WTC11 (cell line): ENCODE measurements at regions not wholly inside any gene's neighbourhood (a gene's known extent, or its start where the extent isn't known, plus 50 kb on each side); places are given as distances from the start of the nearest gene placed in this dataset.
A peak's percentile ranks its signal among the peaks of the same experiment; 100 is the strongest.

Experiments used
- ATAC-seq: fragments of 200-7000 bp; cut with Tn5 transposase; 2 replicates; pipeline ENCODE4 v1.10.0; 2021; ENCODE audit warnings: mild to moderate bottlenecking, moderate library complexity
- CTCF ChIA-PET: fragments of 300-600 bp; sonication (Branson Sonifier 250); formaldehyde crosslinking; loops from one replicate; lab custom pipeline; 2021; ENCODE audit warnings: antibody characterized with exemption; lab: Charles Lee
- POLR2A ChIA-PET: fragments of 350-600 bp; sonication (Branson Sonifier 250); formaldehyde crosslinking; loops from one replicate; lab custom pipeline; 2021; ENCODE audit warnings: antibody characterized with exemption; lab: Charles Lee
- DNase-seq: peaks from one replicate; pipeline ENCODE4 v3.0.0; 2021; ENCODE audit warnings: low spot score
- H3K27ac Mint-ChIP-seq: 2 replicates; pipeline ENCODE4 v1.8.0; 2021; ENCODE audit warnings: mixed read lengths
- H3K27me3 Mint-ChIP-seq: 2 replicates; pipeline ENCODE4 v1.8.0; 2021; ENCODE audit warnings: low read depth, mild to moderate bottlenecking, moderate library complexity, mixed read lengths
- H3K36me3 Mint-ChIP-seq: 2 replicates; pipeline ENCODE4 v1.8.0; 2021; ENCODE audit warnings: mixed read lengths
- H3K4me1 Mint-ChIP-seq: 2 replicates; pipeline ENCODE4 v1.8.0; 2022; ENCODE audit warnings: mixed read lengths
- H3K4me3 Mint-ChIP-seq: 2 replicates; pipeline ENCODE4 v1.8.0; 2021; ENCODE audit warnings: mild to moderate bottlenecking, moderate library complexity, mixed read lengths
- H3K9me3 Mint-ChIP-seq: 2 replicates; pipeline ENCODE4 v1.8.0; 2021; ENCODE audit warnings: mixed read lengths
- EMX1 ChIP-seq: fragments of 250-450 bp; sonication (Bioruptor Pico); IDR thresholded peaks from 2 replicates; pipeline ENCODE4 v1.8.0; 2021; ENCODE audit warnings: mild to moderate bottlenecking
- ESRRA ChIP-seq: sonication (generic); formaldehyde crosslinking; IDR thresholded peaks from 2 replicates; pipeline ENCODE4 v1.8.1; 2022; ENCODE audit warnings: mild to moderate bottlenecking, missing genetic modification reagents, borderline replicate concordance
- FOXJ3 ChIP-seq: sonication (generic); formaldehyde crosslinking; IDR thresholded peaks from 2 replicates; pipeline ENCODE4 v1.9.0; 2021; ENCODE audit warnings: missing genetic modification reagents, mild to moderate bottlenecking, borderline replicate concordance
- FOXK1 ChIP-seq: sonication (generic); formaldehyde crosslinking; IDR thresholded peaks from 2 replicates; pipeline ENCODE4 v1.8.0; 2022; ENCODE audit warnings: mild to moderate bottlenecking, moderate library complexity, missing genetic modification reagents
- FOXP1 ChIP-seq: sonication (generic); formaldehyde crosslinking; IDR thresholded peaks from 2 replicates; pipeline ENCODE4 v1.8.0; 2022; ENCODE audit warnings: missing genetic modification reagents, mild to moderate bottlenecking, moderate library complexity, borderline replicate concordance
- GTF2I ChIP-seq: fragments of 250-450 bp; sonication (Bioruptor Pico); conservative IDR thresholded peaks from 2 replicates; pipeline ENCODE4 v1.4.0; 2021; ENCODE audit warnings: mild to moderate bottlenecking
- KAT7 ChIP-seq: sonication (generic); formaldehyde crosslinking; IDR thresholded peaks from 2 replicates; pipeline ENCODE4 v1.8.1; 2023; ENCODE audit warnings: missing genetic modification reagents, mild to moderate bottlenecking, borderline replicate concordance
- RELA ChIP-seq: sonication (generic); formaldehyde crosslinking; IDR thresholded peaks from 2 replicates; pipeline ENCODE4 v1.8.1; 2022; ENCODE audit warnings: missing genetic modification reagents, mild to moderate bottlenecking, borderline replicate concordance
- RORB ChIP-seq: fragments of 250-450 bp; sonication (Bioruptor Pico); IDR thresholded peaks from 2 replicates; pipeline ENCODE4 v1.9.0; 2021; ENCODE audit warnings: mild to moderate bottlenecking
- TCF7 ChIP-seq: sonication (generic); formaldehyde crosslinking; IDR thresholded peaks from 2 replicates; pipeline ENCODE4 v1.8.0; 2022; ENCODE audit warnings: mild to moderate bottlenecking, low read depth, missing genetic modification reagents, moderate library complexity
- ZNF138 ChIP-seq: sonication (generic); formaldehyde crosslinking; conservative IDR thresholded peaks from 2 replicates; pipeline ENCODE4 v1.8.1; 2022; ENCODE audit warnings: mild to moderate bottlenecking, moderate library complexity, missing genetic modification reagents
- ZNF219 ChIP-seq: sonication (generic); formaldehyde crosslinking; IDR thresholded peaks from 2 replicates; pipeline ENCODE4 v1.8.0; 2023; ENCODE audit warnings: missing genetic modification reagents, mild to moderate bottlenecking, borderline replicate concordance
- TF ChIP-seq, protein P1 (sequence below): sonication (generic); formaldehyde crosslinking; IDR thresholded peaks from 2 replicates; pipeline ENCODE4 v1.8.1; 2023; ENCODE audit warnings: mild to moderate bottlenecking, moderate library complexity, missing genetic modification reagents
- TF ChIP-seq, protein P2 (sequence below): fragments of 250-450 bp; sonication (Bioruptor Pico); IDR thresholded peaks from 2 replicates; pipeline ENCODE4 v1.8.0; 2021; ENCODE audit warnings: mild to moderate bottlenecking
- TF ChIP-seq, protein P3 (sequence below): sonication (generic); formaldehyde crosslinking; IDR thresholded peaks from 2 replicates; pipeline ENCODE4 v1.8.0; 2022; ENCODE audit warnings: missing genetic modification reagents
- TF ChIP-seq, protein P4 (sequence below): fragments of 250-450 bp; sonication (Bioruptor Pico); IDR thresholded peaks from 2 replicates; pipeline ENCODE4 v1.9.0; 2021; ENCODE audit warnings: mild to moderate bottlenecking, borderline replicate concordance
- TF ChIP-seq, protein P5 (sequence below): sonication (generic); formaldehyde crosslinking; conservative IDR thresholded peaks from 2 replicates; pipeline ENCODE4 v1.8.1; 2022; ENCODE audit warnings: mild to moderate bottlenecking, missing genetic modification reagents
- TF ChIP-seq, protein P6 (sequence below): sonication (generic); formaldehyde crosslinking; IDR thresholded peaks from 2 replicates; pipeline ENCODE4 v1.8.1; 2022; ENCODE audit warnings: low read depth, mild to moderate bottlenecking, moderate library complexity, missing genetic modification reagents, borderline replicate concordance

DNA sequence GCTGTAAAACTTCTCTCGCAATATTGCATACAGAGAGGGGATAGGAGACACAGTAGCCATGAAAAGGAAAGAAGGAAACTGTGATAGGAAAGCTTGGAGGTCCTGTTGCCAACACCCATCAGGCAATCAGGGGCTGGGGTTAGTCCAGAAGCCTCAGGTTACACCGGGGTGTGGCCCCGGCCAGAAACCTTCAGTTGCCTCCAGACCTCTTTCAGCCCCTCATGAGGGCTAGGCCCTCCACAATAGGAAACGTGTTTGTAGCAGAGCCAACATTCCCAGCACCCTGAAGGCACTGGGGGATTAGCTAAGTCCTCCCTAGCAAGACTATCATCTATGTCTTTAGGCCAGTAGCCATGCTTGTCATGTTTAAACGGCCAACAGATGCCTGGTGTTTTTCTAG is 1048.0 kb upstream of the CNTN5 start (continued):
- TF ChIP-seq, protein P1, sequence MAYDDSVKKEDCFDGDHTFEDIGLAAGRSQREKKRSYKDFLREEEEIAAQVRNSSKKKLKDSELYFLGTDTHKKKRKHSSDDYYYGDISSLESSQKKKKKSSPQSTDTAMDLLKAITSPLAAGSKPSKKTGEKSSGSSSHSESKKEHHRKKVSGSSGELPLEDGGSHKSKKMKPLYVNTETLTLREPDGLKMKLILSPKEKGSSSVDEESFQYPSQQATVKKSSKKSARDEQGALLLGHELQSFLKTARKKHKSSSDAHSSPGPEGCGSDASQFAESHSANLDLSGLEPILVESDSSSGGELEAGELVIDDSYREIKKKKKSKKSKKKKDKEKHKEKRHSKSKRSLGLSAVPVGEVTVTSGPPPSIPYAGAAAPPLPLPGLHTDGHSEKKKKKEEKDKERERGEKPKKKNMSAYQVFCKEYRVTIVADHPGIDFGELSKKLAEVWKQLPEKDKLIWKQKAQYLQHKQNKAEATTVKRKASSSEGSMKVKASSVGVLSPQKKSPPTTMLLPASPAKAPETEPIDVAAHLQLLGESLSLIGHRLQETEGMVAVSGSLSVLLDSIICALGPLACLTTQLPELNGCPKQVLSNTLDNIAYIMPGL (CRISPR knock-in tag): no peak
- TF ChIP-seq TCF7 (CRISPR knock-in tag): no peak
- TF ChIP-seq FOXP1: no peak
- TF ChIP-seq, protein P2, sequence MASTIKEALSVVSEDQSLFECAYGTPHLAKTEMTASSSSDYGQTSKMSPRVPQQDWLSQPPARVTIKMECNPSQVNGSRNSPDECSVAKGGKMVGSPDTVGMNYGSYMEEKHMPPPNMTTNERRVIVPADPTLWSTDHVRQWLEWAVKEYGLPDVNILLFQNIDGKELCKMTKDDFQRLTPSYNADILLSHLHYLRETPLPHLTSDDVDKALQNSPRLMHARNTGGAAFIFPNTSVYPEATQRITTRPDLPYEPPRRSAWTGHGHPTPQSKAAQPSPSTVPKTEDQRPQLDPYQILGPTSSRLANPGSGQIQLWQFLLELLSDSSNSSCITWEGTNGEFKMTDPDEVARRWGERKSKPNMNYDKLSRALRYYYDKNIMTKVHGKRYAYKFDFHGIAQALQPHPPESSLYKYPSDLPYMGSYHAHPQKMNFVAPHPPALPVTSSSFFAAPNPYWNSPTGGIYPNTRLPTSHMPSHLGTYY (CRISPR knock-in tag): no peak
- no peak for TF ChIP-seq ESRRA

DNA sequence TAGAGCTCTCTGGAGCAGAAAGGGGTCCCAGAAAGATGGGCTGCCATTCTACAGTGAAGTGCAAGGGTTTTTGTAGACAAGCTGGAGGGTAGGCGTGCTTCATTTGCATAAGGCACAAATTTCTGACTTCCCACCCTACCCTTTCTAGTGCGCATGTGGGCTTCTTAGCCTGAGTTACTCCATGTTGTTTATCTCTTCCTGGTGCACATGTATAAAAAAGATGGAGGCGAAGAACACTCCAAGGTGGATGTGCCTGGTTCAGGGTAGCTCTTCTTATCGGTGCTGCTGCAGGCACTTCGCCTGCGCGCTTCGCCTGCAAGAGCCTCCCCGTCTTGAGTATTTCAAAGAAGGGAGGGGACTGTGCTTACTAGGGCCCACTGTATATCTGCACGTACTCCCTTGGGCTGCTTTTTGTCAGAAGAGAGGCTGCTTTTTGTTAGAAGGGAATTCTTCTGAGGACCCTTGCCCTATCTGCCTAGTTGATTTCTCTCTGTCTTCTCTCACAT is 1047.3 kb upstream of the CNTN5 start:
- H3K4me3 Mint-ChIP-seq: no peak overlapping the region
- H3K36me3 Mint-ChIP-seq: peaks cover 2% of the 10 kb centered on the region; the same call in 1 of the 2 replicates
- peak overlapping the region; percentile 36; the same call in 1 of the 2 replicates for H3K27ac Mint-ChIP-seq
- peak; percentile 55 for ATAC-seq
- peaks cover 17% of the 10 kb centered on the region for H3K4me1 Mint-ChIP-seq
- ChIA-PET CTCF (no interaction called here), POLR2A (no interaction called here)
- H3K27me3 Mint-ChIP-seq: no peaks in the 10 kb centered on the region
- H3K9me3 Mint-ChIP-seq: peaks cover 9% of the 10 kb centered on the region
- no peak for DNase-seq
- TF ChIP-seq, protein P3, sequence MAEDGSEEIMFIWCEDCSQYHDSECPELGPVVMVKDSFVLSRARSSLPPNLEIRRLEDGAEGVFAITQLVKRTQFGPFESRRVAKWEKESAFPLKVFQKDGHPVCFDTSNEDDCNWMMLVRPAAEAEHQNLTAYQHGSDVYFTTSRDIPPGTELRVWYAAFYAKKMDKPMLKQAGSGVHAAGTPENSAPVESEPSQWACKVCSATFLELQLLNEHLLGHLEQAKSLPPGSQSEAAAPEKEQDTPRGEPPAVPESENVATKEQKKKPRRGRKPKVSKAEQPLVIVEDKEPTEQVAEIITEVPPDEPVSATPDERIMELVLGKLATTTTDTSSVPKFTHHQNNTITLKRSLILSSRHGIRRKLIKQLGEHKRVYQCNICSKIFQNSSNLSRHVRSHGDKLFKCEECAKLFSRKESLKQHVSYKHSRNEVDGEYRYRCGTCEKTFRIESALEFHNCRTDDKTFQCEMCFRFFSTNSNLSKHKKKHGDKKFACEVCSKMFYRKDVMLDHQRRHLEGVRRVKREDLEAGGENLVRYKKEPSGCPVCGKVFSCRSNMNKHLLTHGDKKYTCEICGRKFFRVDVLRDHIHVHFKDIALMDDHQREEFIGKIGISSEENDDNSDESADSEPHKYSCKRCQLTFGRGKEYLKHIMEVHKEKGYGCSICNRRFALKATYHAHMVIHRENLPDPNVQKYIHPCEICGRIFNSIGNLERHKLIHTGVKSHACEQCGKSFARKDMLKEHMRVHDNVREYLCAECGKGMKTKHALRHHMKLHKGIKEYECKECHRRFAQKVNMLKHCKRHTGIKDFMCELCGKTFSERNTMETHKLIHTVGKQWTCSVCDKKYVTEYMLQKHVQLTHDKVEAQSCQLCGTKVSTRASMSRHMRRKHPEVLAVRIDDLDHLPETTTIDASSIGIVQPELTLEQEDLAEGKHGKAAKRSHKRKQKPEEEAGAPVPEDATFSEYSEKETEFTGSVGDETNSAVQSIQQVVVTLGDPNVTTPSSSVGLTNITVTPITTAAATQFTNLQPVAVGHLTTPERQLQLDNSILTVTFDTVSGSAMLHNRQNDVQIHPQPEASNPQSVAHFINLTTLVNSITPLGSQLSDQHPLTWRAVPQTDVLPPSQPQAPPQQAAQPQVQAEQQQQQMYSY: no peak
- TF ChIP-seq, protein P4, sequence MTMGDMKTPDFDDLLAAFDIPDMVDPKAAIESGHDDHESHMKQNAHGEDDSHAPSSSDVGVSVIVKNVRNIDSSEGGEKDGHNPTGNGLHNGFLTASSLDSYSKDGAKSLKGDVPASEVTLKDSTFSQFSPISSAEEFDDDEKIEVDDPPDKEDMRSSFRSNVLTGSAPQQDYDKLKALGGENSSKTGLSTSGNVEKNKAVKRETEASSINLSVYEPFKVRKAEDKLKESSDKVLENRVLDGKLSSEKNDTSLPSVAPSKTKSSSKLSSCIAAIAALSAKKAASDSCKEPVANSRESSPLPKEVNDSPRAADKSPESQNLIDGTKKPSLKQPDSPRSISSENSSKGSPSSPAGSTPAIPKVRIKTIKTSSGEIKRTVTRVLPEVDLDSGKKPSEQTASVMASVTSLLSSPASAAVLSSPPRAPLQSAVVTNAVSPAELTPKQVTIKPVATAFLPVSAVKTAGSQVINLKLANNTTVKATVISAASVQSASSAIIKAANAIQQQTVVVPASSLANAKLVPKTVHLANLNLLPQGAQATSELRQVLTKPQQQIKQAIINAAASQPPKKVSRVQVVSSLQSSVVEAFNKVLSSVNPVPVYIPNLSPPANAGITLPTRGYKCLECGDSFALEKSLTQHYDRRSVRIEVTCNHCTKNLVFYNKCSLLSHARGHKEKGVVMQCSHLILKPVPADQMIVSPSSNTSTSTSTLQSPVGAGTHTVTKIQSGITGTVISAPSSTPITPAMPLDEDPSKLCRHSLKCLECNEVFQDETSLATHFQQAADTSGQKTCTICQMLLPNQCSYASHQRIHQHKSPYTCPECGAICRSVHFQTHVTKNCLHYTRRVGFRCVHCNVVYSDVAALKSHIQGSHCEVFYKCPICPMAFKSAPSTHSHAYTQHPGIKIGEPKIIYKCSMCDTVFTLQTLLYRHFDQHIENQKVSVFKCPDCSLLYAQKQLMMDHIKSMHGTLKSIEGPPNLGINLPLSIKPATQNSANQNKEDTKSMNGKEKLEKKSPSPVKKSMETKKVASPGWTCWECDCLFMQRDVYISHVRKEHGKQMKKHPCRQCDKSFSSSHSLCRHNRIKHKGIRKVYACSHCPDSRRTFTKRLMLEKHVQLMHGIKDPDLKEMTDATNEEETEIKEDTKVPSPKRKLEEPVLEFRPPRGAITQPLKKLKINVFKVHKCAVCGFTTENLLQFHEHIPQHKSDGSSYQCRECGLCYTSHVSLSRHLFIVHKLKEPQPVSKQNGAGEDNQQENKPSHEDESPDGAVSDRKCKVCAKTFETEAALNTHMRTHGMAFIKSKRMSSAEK (CRISPR knock-in tag): no peak
- TF ChIP-seq RELA (CRISPR knock-in tag) (no peak), GTF2I (no peak), FOXK1 (CRISPR knock-in tag) (no peak), EMX1 (CRISPR knock-in tag) (no peak), ZNF219 (no peak), ZNF138 (CRISPR knock-in tag) (no peak), RORB (CRISPR knock-in tag) (no peak), KAT7 (CRISPR knock-in tag) (no peak), FOXJ3 (no peak)
- TF ChIP-seq, protein P5, sequence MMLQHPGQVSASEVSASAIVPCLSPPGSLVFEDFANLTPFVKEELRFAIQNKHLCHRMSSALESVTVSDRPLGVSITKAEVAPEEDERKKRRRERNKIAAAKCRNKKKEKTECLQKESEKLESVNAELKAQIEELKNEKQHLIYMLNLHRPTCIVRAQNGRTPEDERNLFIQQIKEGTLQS: no peak
- TF ChIP-seq, protein P1 (CRISPR knock-in tag): no peak
- TF ChIP-seq, protein P6, sequence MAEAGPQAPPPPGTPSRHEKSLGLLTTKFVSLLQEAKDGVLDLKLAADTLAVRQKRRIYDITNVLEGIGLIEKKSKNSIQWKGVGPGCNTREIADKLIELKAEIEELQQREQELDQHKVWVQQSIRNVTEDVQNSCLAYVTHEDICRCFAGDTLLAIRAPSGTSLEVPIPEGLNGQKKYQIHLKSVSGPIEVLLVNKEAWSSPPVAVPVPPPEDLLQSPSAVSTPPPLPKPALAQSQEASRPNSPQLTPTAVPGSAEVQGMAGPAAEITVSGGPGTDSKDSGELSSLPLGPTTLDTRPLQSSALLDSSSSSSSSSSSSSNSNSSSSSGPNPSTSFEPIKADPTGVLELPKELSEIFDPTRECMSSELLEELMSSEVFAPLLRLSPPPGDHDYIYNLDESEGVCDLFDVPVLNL: no peak
